ENCODE measurements at regions not wholly inside any gene's neighbourhood (a gene's known extent, or its start where the extent isn't known, plus 50 kb on each side); places are given as distances from the start of the nearest gene placed in this dataset.
"Not testable (repeated sequence)": the region's sequence is repeated elsewhere in the genome, so short reads cannot be mapped to it uniquely, and the experiment has no call there.

GRCh38 chr5:124831687-124832240, 85.3 kb upstream of the ZNF608 start:
- intact Hi-C loops (cut with DNase I, micrococcal nuclease), result no loop called here
- DNase-seq (no peak), ATAC-seq (no peak)

- intact Hi-C loops (cut with DNase I, micrococcal nuclease), result no loop called here
- ATAC-seq (no peak), DNase-seq (no peak)
These were observed 86.1 kb upstream of the ZNF608 start for GRCh38 chr5:124832510-124832909.

GRCh38 chr5:124836314-124836713, 89.9 kb upstream of the ZNF608 start:
- DNase-seq; ATAC-seq; intact Hi-C loops (cut with DNase I, micrococcal nuclease): not testable (repeated sequence)

- intact Hi-C loops (cut with DNase I, micrococcal nuclease), result no loop called here
- DNase-seq (no peak), ATAC-seq (no peak)
These were observed 93.0 kb upstream of the ZNF608 start for GRCh38 chr5:124839371-124839998.

- intact Hi-C loops (cut with DNase I, micrococcal nuclease), result no loop called here
- DNase-seq (no peak), ATAC-seq (no peak)
These were observed 95.6 kb upstream of the ZNF608 start for GRCh38 chr5:124841829-124842712.

GRCh38 chr5:124842725-124843595, 96.5 kb upstream of the ZNF608 start:
- ATAC-seq (no peak), DNase-seq (no peak)
- intact Hi-C loops (cut with DNase I, micrococcal nuclease), result no loop called here

- no peak for ATAC-seq
- DNase-seq, result no peak
- intact Hi-C loops (cut with DNase I, micrococcal nuclease), result no loop called here
These were observed 97.1 kb upstream of the ZNF608 start for GRCh38 chr5:124843596-124843899.

- DNase-seq (no peak), ATAC-seq (no peak)
- intact Hi-C loops (cut with DNase I, micrococcal nuclease), result no loop called here
These were observed 98.0 kb upstream of the ZNF608 start for GRCh38 chr5:124844371-124844920.

- intact Hi-C loops (cut with DNase I, micrococcal nuclease), result no loop called here
These were observed 101.5 kb upstream of the ZNF608 start for GRCh38 chr5:124847907-124848306.

GRCh38 chr5:124849774-124850173, 103.3 kb upstream of the ZNF608 start:
- DNase-seq, result no peak
- no peak for ATAC-seq
- intact Hi-C loops (cut with DNase I, micrococcal nuclease), result no loop called here

More at GRCh38 chr5:124847907-124848306, 101.5 kb upstream of the ZNF608 start:
- DNase-seq, result no peak
- no peak for ATAC-seq

GRCh38 chr5:124856726-124857125, 110.3 kb upstream of the ZNF608 start:
- DNase-seq (no peak), ATAC-seq (no peak)
- intact Hi-C loops (cut with DNase I, micrococcal nuclease), result no loop called here

- intact Hi-C loops (cut with DNase I, micrococcal nuclease), result no loop called here
- ATAC-seq (no peak), DNase-seq (no peak)
These were observed 112.2 kb upstream of the ZNF608 start for GRCh38 chr5:124858612-124859011.

GRCh38 chr5:124859027-124859426, 112.6 kb upstream of the ZNF608 start:
- DNase-seq, result no peak
- intact Hi-C loops (cut with DNase I, micrococcal nuclease), result no loop called here
- no peak for ATAC-seq

- DNase-seq, result no peak
- ATAC-seq, result no peak
- intact Hi-C loops (cut with DNase I, micrococcal nuclease), result no loop called here
These were observed 113.3 kb upstream of the ZNF608 start for GRCh38 chr5:124859556-124860290.

GRCh38 chr5:124860291-124860655, 113.8 kb upstream of the ZNF608 start:
- DNase-seq (no peak), ATAC-seq (no peak)
- intact Hi-C loops (cut with DNase I, micrococcal nuclease), result no loop called here

GRCh38 chr5:124865066-124865465, 118.6 kb upstream of the ZNF608 start:
- DNase-seq (no peak), ATAC-seq (no peak)
- intact Hi-C loops (cut with DNase I, micrococcal nuclease), result no loop called here

GRCh38 chr5:124865603-124866354, 119.3 kb upstream of the ZNF608 start:
- intact Hi-C loops (cut with DNase I, micrococcal nuclease), result no loop called here
- DNase-seq, result no peak
- no peak for ATAC-seq

Measured in left colon (tissue), 2 donors.